ENCODE measurements at regions not wholly inside any gene's neighbourhood (a gene's known extent, or its start where the extent isn't known, plus 50 kb on each side); places are given as distances from the start of the nearest gene placed in this dataset.

GRCh38 chr4:80141543-80141942 lies 55.8 kb upstream of the PRDM8 start:
- H3K4me1 ChIP-seq (ENCODE audit: insufficient read depth, poor library complexity, severe bottlenecking), result peaks cover 30% of the 10 kb centered on the region
- H3K36me3 ChIP-seq (ENCODE audit: low read depth), result no peaks in the 10 kb centered on the region
- ATAC-seq (ENCODE audit: low read depth), result no peak
- H3K9me3 ChIP-seq (ENCODE audit: severe bottlenecking), result no peaks in the 10 kb centered on the region
- peak overlapping the region; percentile 24 for H3K27ac ChIP-seq (ENCODE audit: poor library complexity, severe bottlenecking)
- DNase-seq (ENCODE audit: low spot score), result no peak
- H3K4me3 ChIP-seq (ENCODE audit: severe bottlenecking), result no peak overlapping the region
- no peaks in the 10 kb centered on the region for H3K27me3 ChIP-seq (ENCODE audit: insufficient read depth, poor library complexity, severe bottlenecking)
- TF ChIP-seq CTCF (IDR thresholded peaks at IDR 0.05; ENCODE audit: poor library complexity, severe bottlenecking), result no peak

DNA sequence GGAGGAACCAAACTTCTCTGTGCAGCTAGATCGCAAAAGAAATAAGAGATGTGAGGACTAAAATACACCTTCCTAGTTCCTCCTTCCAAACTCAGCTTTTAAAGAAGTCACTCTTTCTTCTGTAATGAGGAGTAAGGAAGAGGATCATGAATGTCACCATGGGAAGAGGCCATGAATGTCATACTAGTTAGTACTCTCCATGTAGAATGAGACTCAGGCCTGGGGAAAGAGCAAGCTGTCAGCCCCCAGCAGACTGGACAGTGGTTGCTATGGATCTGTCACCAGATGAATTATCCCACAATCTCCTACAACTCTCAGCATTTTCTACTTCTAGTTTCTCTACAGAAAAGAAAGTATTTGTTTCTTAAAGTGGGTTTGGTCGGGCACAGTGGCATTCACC lies 57.1 kb upstream of the PRDM8 start:
- no peaks in the 10 kb centered on the region for H3K36me3 ChIP-seq (ENCODE audit: low read depth)
- peaks cover 42% of the 10 kb centered on the region for H3K4me1 ChIP-seq (ENCODE audit: insufficient read depth, poor library complexity, severe bottlenecking)
- no peak for TF ChIP-seq CTCF (IDR thresholded peaks at IDR 0.05; ENCODE audit: poor library complexity, severe bottlenecking)
- no peak for DNase-seq (ENCODE audit: low spot score)
- H3K27me3 ChIP-seq (ENCODE audit: insufficient read depth, poor library complexity, severe bottlenecking), result no peaks in the 10 kb centered on the region
- H3K4me3 ChIP-seq (ENCODE audit: severe bottlenecking), result no peak overlapping the region
- H3K9me3 ChIP-seq (ENCODE audit: severe bottlenecking), result no peaks in the 10 kb centered on the region
- ATAC-seq (ENCODE audit: low read depth), result no peak
- H3K27ac ChIP-seq (ENCODE audit: poor library complexity, severe bottlenecking), result no peak overlapping the region

GRCh38 chr4:80139671-80140070 lies 57.6 kb upstream of the PRDM8 start:
- no peak for TF ChIP-seq CTCF (IDR thresholded peaks at IDR 0.05; ENCODE audit: poor library complexity, severe bottlenecking)
- peaks cover 47% of the 10 kb centered on the region for H3K4me1 ChIP-seq (ENCODE audit: insufficient read depth, poor library complexity, severe bottlenecking)
- DNase-seq (ENCODE audit: low spot score), result no peak
- no peaks in the 10 kb centered on the region for H3K36me3 ChIP-seq (ENCODE audit: low read depth)
- H3K4me3 ChIP-seq (ENCODE audit: severe bottlenecking), result no peak overlapping the region
- no peaks in the 10 kb centered on the region for H3K9me3 ChIP-seq (ENCODE audit: severe bottlenecking)
- no peaks in the 10 kb centered on the region for H3K27me3 ChIP-seq (ENCODE audit: insufficient read depth, poor library complexity, severe bottlenecking)
- ATAC-seq (ENCODE audit: low read depth), result no peak
- H3K27ac ChIP-seq (ENCODE audit: poor library complexity, severe bottlenecking), result peak overlapping the region; percentile 40

DNA sequence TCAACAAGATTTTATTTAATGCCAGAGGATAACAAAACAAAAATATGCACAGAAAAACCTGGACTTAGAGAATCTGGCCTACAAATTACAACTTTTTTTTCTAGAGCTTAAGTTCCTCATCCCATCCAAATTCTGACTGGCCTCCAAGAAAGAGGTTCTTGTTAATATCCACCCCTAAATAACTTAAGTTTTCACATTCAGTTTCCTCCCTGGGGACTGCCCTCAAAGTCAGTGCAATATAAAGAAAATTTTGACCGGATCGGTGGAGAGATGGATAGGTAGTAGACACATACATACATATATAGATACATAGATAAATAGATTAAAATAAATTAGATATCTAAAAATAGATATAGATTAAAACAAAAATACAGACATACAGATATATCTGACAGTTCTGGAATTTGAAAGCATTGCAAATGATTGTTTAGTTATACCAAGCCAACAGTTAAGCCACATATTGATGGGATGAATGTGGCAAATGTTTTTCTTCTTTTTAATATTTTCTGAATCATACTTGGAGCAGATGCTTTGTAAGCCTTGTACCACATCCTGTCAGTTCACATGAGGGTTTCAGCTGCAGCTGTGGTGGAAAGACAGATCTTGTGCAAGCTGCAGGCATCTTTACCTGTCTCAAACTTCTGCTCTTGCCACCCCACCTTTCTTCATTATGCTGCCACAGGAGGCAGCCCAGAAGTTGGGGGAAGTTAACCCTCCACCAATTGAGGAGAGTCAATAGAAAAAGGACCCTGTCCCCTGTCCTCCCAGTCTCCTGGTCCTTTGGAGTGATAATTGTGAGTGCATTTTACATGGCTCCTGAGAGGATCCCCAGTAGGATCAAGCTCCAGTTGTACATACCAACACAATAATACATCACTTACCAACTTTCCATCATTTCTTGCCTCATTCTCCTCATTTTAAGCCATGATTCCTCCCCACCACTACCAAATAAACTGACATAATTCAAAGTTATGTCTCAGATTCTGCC lies 58.5 kb upstream of the PRDM8 start:
- Histone ChIP-seq H3K4me1 (ENCODE audit: insufficient read depth, poor library complexity, severe bottlenecking) (peaks cover 49% of the 10 kb centered on the region), H3K9me3 (ENCODE audit: severe bottlenecking) (no peaks in the 10 kb centered on the region), H3K27me3 (ENCODE audit: insufficient read depth, poor library complexity, severe bottlenecking) (no peaks in the 10 kb centered on the region), H3K4me3 (ENCODE audit: severe bottlenecking) (no peak overlapping the region), H3K36me3 (ENCODE audit: low read depth) (no peaks in the 10 kb centered on the region), H3K27ac (ENCODE audit: poor library complexity, severe bottlenecking) (peak overlapping the region; percentile 40)
- TF ChIP-seq CTCF (IDR thresholded peaks at IDR 0.05; ENCODE audit: poor library complexity, severe bottlenecking), result no peak
- ATAC-seq (ENCODE audit: low read depth) (peak; percentile 87), DNase-seq (ENCODE audit: low spot score) (no peak)

DNA sequence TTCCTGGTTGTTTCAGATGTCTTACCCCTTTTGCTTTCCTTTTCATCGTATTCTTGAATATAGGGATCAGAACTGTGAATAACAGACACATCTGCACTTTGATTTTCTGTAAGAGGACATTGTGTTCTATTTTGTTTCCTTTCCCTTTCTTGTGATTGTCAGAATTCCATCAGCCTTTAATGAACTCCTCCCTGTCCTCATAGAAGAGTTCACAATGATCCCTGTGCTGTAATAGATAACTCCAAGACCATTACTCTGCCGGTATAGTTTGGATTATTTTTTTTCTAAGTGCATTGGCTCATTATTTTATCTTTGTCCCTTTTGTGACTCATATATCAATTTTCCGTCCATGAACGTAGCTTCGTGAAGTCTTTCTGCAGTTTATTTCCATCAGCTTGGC lies 59.7 kb upstream of the PRDM8 start:
- Histone ChIP-seq H3K4me1 (ENCODE audit: insufficient read depth, poor library complexity, severe bottlenecking) (peaks cover 46% of the 10 kb centered on the region), H3K9me3 (ENCODE audit: severe bottlenecking) (no peaks in the 10 kb centered on the region), H3K27ac (ENCODE audit: poor library complexity, severe bottlenecking) (no peak overlapping the region), H3K36me3 (ENCODE audit: low read depth) (no peaks in the 10 kb centered on the region), H3K27me3 (ENCODE audit: insufficient read depth, poor library complexity, severe bottlenecking) (no peaks in the 10 kb centered on the region), H3K4me3 (ENCODE audit: severe bottlenecking) (no peak overlapping the region)
- no peak for DNase-seq (ENCODE audit: low spot score)
- no peak for ATAC-seq (ENCODE audit: low read depth)
- no peak for TF ChIP-seq CTCF (IDR thresholded peaks at IDR 0.05; ENCODE audit: poor library complexity, severe bottlenecking)
